H9 (cell line): ENCODE measurements at regions not wholly inside any gene's neighbourhood (a gene's known extent, or its start where the extent isn't known, plus 50 kb on each side); places are given as distances from the start of the nearest gene placed in this dataset.

Experiments used
- DNase-seq: peaks from one replicate; pipeline ENCODE4 v3.0.0-alpha.2; 2017
- H2AFZ ChIP-seq: one replicate; pipeline ENCODE4 v1.6.1; 2013; ENCODE audit warnings: mild to moderate bottlenecking, low read length, control low read depth, moderate library complexity
- H2AK5ac ChIP-seq: 2 replicates; pipeline ENCODE4 v1.6.1; 2013; ENCODE audit warnings: low read length, control low read depth, mixed read lengths; ENCODE audit not compliant: insufficient read length
- H2BK120ac ChIP-seq: one replicate; pipeline ENCODE4 v1.6.1; 2013; ENCODE audit warnings: low read depth, mild to moderate bottlenecking, low read length, control low read depth, inconsistent platforms; ENCODE audit not compliant: poor library complexity, severe bottlenecking
- H2BK12ac ChIP-seq: 2 replicates; pipeline ENCODE4 v1.6.1; 2013; ENCODE audit warnings: low read length, control low read depth, mixed read lengths, low read depth; ENCODE audit not compliant: insufficient read length
- H2BK15ac ChIP-seq: 2 replicates; pipeline ENCODE4 v1.6.1; 2013; ENCODE audit warnings: low read depth, low read length, control low read depth
- H2BK20ac ChIP-seq: one replicate; pipeline ENCODE4 v1.6.1; 2013; ENCODE audit warnings: low read depth, mild to moderate bottlenecking, low read length, control low read depth, inconsistent platforms; ENCODE audit not compliant: poor library complexity, severe bottlenecking
- H2BK5ac ChIP-seq: 2 replicates; pipeline ENCODE4 v1.6.1; 2013; ENCODE audit warnings: low read length, control low read depth, mixed read lengths; ENCODE audit not compliant: insufficient read length
- H3K14ac ChIP-seq: 2 replicates; pipeline ENCODE4 v1.6.1; 2013; ENCODE audit warnings: low read length, control low read depth; ENCODE audit not compliant: insufficient read depth
- H3K18ac ChIP-seq: 2 replicates; pipeline ENCODE4 v1.6.1; 2013; ENCODE audit warnings: low read depth, mild to moderate bottlenecking, mixed read lengths, low read length, control low read depth; ENCODE audit not compliant: insufficient read length
- H3K23ac ChIP-seq: 2 replicates; pipeline ENCODE4 v1.6.1; 2013; ENCODE audit warnings: low read length, control low read depth, mixed read lengths, low read depth; ENCODE audit not compliant: insufficient read length
- H3K23me2 ChIP-seq: 2 replicates; pipeline ENCODE4 v1.6.1; 2013; ENCODE audit warnings: low read depth, mild to moderate bottlenecking, mixed read lengths, low read length, control low read depth; ENCODE audit not compliant: insufficient read length, poor library complexity, severe bottlenecking
- H3K27ac ChIP-seq: 2 replicates; pipeline ENCODE4 v1.5.1; 2013; ENCODE audit warnings: low read length, control low read depth, mixed read lengths, low read depth; ENCODE audit not compliant: insufficient read length
- H3K27me3 ChIP-seq: 2 replicates; pipeline ENCODE4 v1.6.1; 2013; ENCODE audit warnings: low read length, control low read depth, inconsistent platforms; ENCODE audit not compliant: insufficient read depth
- H3K4ac ChIP-seq: 2 replicates; pipeline ENCODE4 v1.6.1; 2013; ENCODE audit warnings: low read depth, mild to moderate bottlenecking, control low read depth, inconsistent platforms, low read length, moderate library complexity
- H3K4me1 ChIP-seq: 2 replicates; pipeline ENCODE4 v1.6.1; 2013; ENCODE audit warnings: low read length, control low read depth, inconsistent platforms; ENCODE audit not compliant: insufficient read depth
- H3K4me2 ChIP-seq: 2 replicates; pipeline ENCODE4 v1.6.1; 2013; ENCODE audit warnings: low read length, control low read depth, mixed read lengths; ENCODE audit not compliant: insufficient read length, insufficient read depth
- H3K56ac ChIP-seq: 2 replicates; pipeline ENCODE4 v1.6.1; 2013; ENCODE audit warnings: low read depth, mild to moderate bottlenecking, mixed read lengths, low read length, control low read depth; ENCODE audit not compliant: insufficient read length
- H3K79me1 ChIP-seq: 2 replicates; pipeline ENCODE4 v1.6.1; 2013; ENCODE audit warnings: low read depth, mild to moderate bottlenecking, moderate library complexity, low read length, control low read depth, inconsistent platforms; ENCODE audit not compliant: insufficient read depth, poor library complexity, severe bottlenecking
- H3K79me2 ChIP-seq: 2 replicates; pipeline ENCODE4 v1.6.1; 2013; ENCODE audit warnings: low read length, control low read depth, inconsistent platforms; ENCODE audit not compliant: insufficient read depth
- H3K9ac ChIP-seq: 2 replicates; pipeline ENCODE4 v1.6.1; 2013; ENCODE audit warnings: low read length, control low read depth, mixed read lengths; ENCODE audit not compliant: insufficient read length; ENCODE audit errors: extremely low read depth
- H3K9me3 ChIP-seq: one replicate; pipeline ENCODE4 v1.6.1; 2013; ENCODE audit warnings: low read depth, low read length, inconsistent platforms; ENCODE audit not compliant: control insufficient read depth
- H3T11ph ChIP-seq: one replicate; pipeline ENCODE4 v1.6.1; 2013; ENCODE audit warnings: mild to moderate bottlenecking, low read length, control low read depth, inconsistent platforms
- H4K20me1 ChIP-seq: one replicate; pipeline ENCODE4 v1.6.1; 2013; ENCODE audit not compliant: control insufficient read depth, insufficient read length, insufficient read depth
- H4K5ac ChIP-seq: 2 replicates; pipeline ENCODE4 v1.6.1; 2013; ENCODE audit warnings: low read depth, mild to moderate bottlenecking, mixed read lengths, low read length, control low read depth; ENCODE audit not compliant: insufficient read length
- H4K8ac ChIP-seq: replicated peaks from 2 replicates; pipeline ENCODE4 v1.6.1; 2013; ENCODE audit warnings: low read length, control low read depth, mixed read lengths, low read depth; ENCODE audit not compliant: insufficient read length
- H4K91ac ChIP-seq: 2 replicates; pipeline ENCODE4 v1.6.1; 2013; ENCODE audit warnings: low read depth, mild to moderate bottlenecking, moderate library complexity, mixed read lengths, low read length, control low read depth; ENCODE audit not compliant: insufficient read length
- H3K27ac Mint-ChIP-seq, 3 experiments: 2 replicates in 2 of 3; 3 replicates in 1 of 3; pipeline ENCODE4 v1.8.0; 2020 to 2021; ENCODE audit warnings: mixed read lengths in 3 of 3, mild to moderate bottlenecking in 1 of 3, moderate library complexity in 1 of 3
- H3K27me3 Mint-ChIP-seq: 2 replicates; pipeline ENCODE4 v1.8.0; 2021; ENCODE audit warnings: low read depth, mild to moderate bottlenecking, moderate library complexity, mixed read lengths
- H3K36me3 Mint-ChIP-seq, 3 experiments: 2 replicates in 2 of 3; 3 replicates in 1 of 3; pipeline ENCODE4 v1.8.0; 2020 to 2021; ENCODE audit warnings: low read depth in 3 of 3, mixed read lengths in 3 of 3; ENCODE audit not compliant: insufficient read depth in 1 of 3
- H3K4me1 Mint-ChIP-seq, 2 experiments: 2 replicates each; pipeline ENCODE4 v1.8.0; 2020; ENCODE audit warnings: mixed read lengths in 2 of 2
- H3K4me3 Mint-ChIP-seq, 2 experiments: 2 replicates in 1 of 2; 3 replicates in 1 of 2; pipeline ENCODE4 v1.8.0; 2020 to 2021; ENCODE audit warnings: mild to moderate bottlenecking in 2 of 2, mixed read lengths in 2 of 2, moderate library complexity in 1 of 2
- H3K9me3 Mint-ChIP-seq, 2 experiments: 2 replicates in 1 of 2; 3 replicates in 1 of 2; pipeline ENCODE4 v1.8.0; 2020; ENCODE audit warnings: mild to moderate bottlenecking in 2 of 2, mixed read lengths in 2 of 2, moderate library complexity in 1 of 2
- CTCF ChIP-seq: fragments of 200-600 bp; sonication (generic); conservative IDR thresholded peaks from 3 replicates; pipeline ENCODE4 v1.8.0; 2021; ENCODE audit warnings: antibody characterized with exemption, mild to moderate bottlenecking
- WGBS: extraction: QIAGEN DNeasy Blood & Tissue Kit; methylation state at CpG from one replicate; pipeline ENCODE4 v1.1.7; 2013; ENCODE audit warnings: missing lambda C conversion rate, low lambda C conversion rate, mixed read lengths; ENCODE audit not compliant: insufficient read length; ENCODE audit errors: extremely low coverage; 5-methylcytosine and 5-hydroxymethylcytosine counted together

- no peaks in the 10 kb centered on the region for H3K27me3 ChIP-seq
- Mint-ChIP-seq H3K27me3 (peaks cover 3% of the 10 kb centered on the region), H3K4me3 (no peak overlapping the region), H3K4me1 (peaks cover 4 to 7% of the 10 kb centered on the region in 2 experiments; a peak in 3 of 4 replicates), H3K36me3 (no peaks in the 10 kb centered on the region), H3K27ac (no peak overlapping the region), H3K9me3 (no peaks in the 10 kb centered on the region; a peak in 1 of 5 replicates)
- H3K23me2 ChIP-seq: no peaks in the 10 kb centered on the region
- H3K14ac ChIP-seq: no peak overlapping the region
- no peak overlapping the region for H3K18ac ChIP-seq
- H2BK15ac ChIP-seq: no peak overlapping the region
- H4K91ac ChIP-seq: no peak overlapping the region
- no peak for TF ChIP-seq CTCF
- H3K79me2 ChIP-seq: no peaks in the 10 kb centered on the region
- no peak overlapping the region for H2BK12ac ChIP-seq
- H3K23ac ChIP-seq: no peak overlapping the region
- H4K8ac ChIP-seq: no peak overlapping the region
- no peak overlapping the region for H2BK5ac ChIP-seq
- no peaks in the 10 kb centered on the region for H4K20me1 ChIP-seq
- H3T11ph ChIP-seq: no peak overlapping the region
- no peak for DNase-seq
- H3K4me2 ChIP-seq: no peak overlapping the region
- H3K56ac ChIP-seq: no peak overlapping the region
- H3K79me1 ChIP-seq: no peaks in the 10 kb centered on the region
- H4K5ac ChIP-seq: no peak overlapping the region
- no peak overlapping the region for H2BK120ac ChIP-seq
- no peak overlapping the region for H2BK20ac ChIP-seq
- no peak overlapping the region for H2AFZ ChIP-seq
- no peak overlapping the region for H3K9ac ChIP-seq
- no peaks in the 10 kb centered on the region for H3K9me3 ChIP-seq
- H3K27ac ChIP-seq: no peak overlapping the region
- H3K4me1 ChIP-seq: no peaks in the 10 kb centered on the region
- no CpG with 5 or more reads among the region's 4 CpGs for WGBS
- H3K4ac ChIP-seq: no peak overlapping the region
- H2AK5ac ChIP-seq: no peak overlapping the region
These were observed 169.0 kb downstream of the IRX2 start for GRCh38 chr5:2582507-2582906.
